ENCODE measurements at regions not wholly inside any gene's neighbourhood (a gene's known extent, or its start where the extent isn't known, plus 50 kb on each side); places are given as distances from the start of the nearest gene placed in this dataset.

DNA sequence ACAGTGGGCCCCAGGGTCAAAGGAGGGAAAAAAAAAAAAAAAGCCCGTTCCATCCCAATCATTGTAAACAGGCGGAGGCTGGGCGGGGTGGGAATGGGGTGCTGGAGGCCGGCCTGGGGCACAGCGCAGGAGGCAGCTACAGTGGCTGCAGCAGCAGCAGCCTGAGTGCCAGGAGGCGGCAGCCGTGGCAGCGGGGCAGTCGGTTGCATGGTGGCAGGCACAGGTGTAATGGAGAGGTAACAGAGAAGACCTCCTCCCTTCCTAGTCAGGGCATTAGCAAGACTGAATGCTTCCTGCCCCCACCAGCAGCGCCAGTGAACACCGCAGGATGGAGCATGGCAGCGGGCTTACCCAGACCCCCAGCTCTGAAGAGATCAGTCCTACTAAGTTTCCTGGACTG is 279.1 kb upstream of the TTC14 start:
- H3K4me1 ChIP-seq: no peaks in the 10 kb centered on the region
- no peak for DNase-seq (ENCODE audit: low spot score in 2 of 2)

DNA sequence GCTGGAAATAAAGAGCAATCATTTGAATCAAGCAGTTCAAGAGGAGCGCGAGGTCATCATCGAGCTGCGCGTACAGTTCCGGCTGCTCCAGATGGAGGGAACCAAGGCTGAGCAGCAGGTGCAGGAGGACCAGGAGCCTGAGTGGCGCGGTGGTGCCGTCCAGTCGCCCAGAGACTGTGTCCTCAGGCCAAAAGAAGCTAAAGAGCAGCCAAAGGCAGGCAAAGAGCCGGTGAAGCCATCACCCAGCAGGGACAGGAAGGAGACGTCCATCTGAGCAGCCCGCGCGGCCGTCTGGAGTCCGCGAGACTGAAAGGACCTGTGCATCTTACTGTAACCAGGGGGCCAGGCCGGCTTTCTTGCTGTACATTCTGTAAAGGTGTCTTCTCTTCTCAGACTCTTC is 277.2 kb upstream of the TTC14 start:
- H3K36me3 ChIP-seq: no peaks in the 10 kb centered on the region
- TF ChIP-seq, protein P1, sequence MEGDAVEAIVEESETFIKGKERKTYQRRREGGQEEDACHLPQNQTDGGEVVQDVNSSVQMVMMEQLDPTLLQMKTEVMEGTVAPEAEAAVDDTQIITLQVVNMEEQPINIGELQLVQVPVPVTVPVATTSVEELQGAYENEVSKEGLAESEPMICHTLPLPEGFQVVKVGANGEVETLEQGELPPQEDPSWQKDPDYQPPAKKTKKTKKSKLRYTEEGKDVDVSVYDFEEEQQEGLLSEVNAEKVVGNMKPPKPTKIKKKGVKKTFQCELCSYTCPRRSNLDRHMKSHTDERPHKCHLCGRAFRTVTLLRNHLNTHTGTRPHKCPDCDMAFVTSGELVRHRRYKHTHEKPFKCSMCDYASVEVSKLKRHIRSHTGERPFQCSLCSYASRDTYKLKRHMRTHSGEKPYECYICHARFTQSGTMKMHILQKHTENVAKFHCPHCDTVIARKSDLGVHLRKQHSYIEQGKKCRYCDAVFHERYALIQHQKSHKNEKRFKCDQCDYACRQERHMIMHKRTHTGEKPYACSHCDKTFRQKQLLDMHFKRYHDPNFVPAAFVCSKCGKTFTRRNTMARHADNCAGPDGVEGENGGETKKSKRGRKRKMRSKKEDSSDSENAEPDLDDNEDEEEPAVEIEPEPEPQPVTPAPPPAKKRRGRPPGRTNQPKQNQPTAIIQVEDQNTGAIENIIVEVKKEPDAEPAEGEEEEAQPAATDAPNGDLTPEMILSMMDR (IDR thresholded peaks at IDR 0.05): no peak
- TF ChIP-seq POLR2AphosphoS5 (IDR thresholded peaks at IDR 0.05) (no peak), POLR2A (IDR thresholded peaks at IDR 0.05) (no peak)
- intact Hi-C loops (cut with DNase I; ENCODE audit: low total_unique reads): no loop called here
- H3K4me3 ChIP-seq: no peak overlapping the region
- H3K9me3 ChIP-seq: no peaks in the 10 kb centered on the region
- no peak overlapping the region for H3K27ac ChIP-seq
- no peaks in the 10 kb centered on the region for H3K4me1 ChIP-seq
- DNase-seq (ENCODE audit: low spot score in 2 of 2): no peak
- H3K27me3 ChIP-seq: no peaks in the 10 kb centered on the region

More for the DNA sequence above, 279.1 kb upstream of the TTC14 start:
- no peak overlapping the region for H3K4me3 ChIP-seq
- intact Hi-C loops (cut with DNase I; ENCODE audit: low total_unique reads): no loop called here
- H3K9me3 ChIP-seq: no peaks in the 10 kb centered on the region
- no peaks in the 10 kb centered on the region for H3K36me3 ChIP-seq
- TF ChIP-seq POLR2AphosphoS5 (IDR thresholded peaks at IDR 0.05) (no peak), POLR2A (IDR thresholded peaks at IDR 0.05) (no peak)
- TF ChIP-seq, protein P1 (IDR thresholded peaks at IDR 0.05): no peak
- H3K27me3 ChIP-seq: no peaks in the 10 kb centered on the region
- H3K27ac ChIP-seq: no peak overlapping the region

DNA sequence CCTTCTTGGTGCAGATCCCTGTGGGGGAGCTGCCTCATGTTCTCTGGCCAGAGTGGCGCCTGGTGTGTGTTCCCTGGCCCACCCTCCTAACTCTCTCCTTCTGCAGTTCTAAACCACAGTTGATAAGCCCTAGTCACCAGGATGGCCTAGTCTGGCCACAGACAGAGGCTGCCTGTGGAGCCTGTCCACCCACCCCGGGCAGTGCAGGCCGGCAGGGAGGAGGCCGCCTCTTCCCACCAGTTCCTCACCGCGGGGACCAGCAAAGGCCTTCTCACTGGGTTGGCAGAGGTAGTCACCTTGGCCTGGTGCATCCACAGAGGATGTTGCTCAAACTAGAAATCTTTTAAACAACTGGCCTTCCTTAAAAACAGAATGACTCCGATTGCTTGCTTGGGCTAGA is 276.4 kb upstream of the TTC14 start:
- DNase-seq (ENCODE audit: low spot score in 2 of 2): no peak
- no peaks in the 10 kb centered on the region for H3K27me3 ChIP-seq
- TF ChIP-seq POLR2A (IDR thresholded peaks at IDR 0.05) (no peak), POLR2AphosphoS5 (IDR thresholded peaks at IDR 0.05) (no peak)
- TF ChIP-seq, protein P1 (IDR thresholded peaks at IDR 0.05): no peak
- intact Hi-C loops (cut with DNase I; ENCODE audit: low total_unique reads): no loop called here
- H3K27ac ChIP-seq: no peak overlapping the region
- no peaks in the 10 kb centered on the region for H3K36me3 ChIP-seq
- H3K4me3 ChIP-seq: no peak overlapping the region
- H3K4me1 ChIP-seq: no peaks in the 10 kb centered on the region
- no peaks in the 10 kb centered on the region for H3K9me3 ChIP-seq

DNA sequence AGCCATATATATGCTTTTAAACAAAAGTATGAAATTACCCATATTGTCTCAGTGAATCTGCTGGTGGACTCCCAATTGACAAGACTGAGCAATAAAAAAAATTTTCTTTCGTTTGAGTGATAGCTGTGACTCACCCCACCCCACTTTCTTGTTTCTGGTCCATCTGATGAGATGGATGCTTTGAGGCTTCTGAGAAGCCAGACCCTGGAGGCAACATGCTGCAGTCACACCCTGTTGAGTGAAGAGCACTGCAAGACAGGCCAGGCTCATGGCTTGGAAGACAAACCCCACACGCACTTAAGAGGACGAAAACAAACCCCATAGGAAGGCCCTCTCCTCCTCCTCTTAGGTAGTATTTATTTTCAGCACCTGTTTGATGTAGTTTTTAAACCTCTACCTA is 276.0 kb upstream of the TTC14 start:
- Histone ChIP-seq H3K9me3 (no peaks in the 10 kb centered on the region), H3K4me3 (no peak overlapping the region), H3K36me3 (no peaks in the 10 kb centered on the region), H3K27me3 (no peaks in the 10 kb centered on the region), H3K27ac (no peak overlapping the region), H3K4me1 (no peaks in the 10 kb centered on the region)
- DNase-seq (ENCODE audit: low spot score in 2 of 2): no peak
- intact Hi-C loops (cut with DNase I; ENCODE audit: low total_unique reads): no loop called here
- TF ChIP-seq, protein P1 (IDR thresholded peaks at IDR 0.05): no peak
- TF ChIP-seq POLR2AphosphoS5 (IDR thresholded peaks at IDR 0.05): no peak
- TF ChIP-seq POLR2A (IDR thresholded peaks at IDR 0.05): no peak

DNA sequence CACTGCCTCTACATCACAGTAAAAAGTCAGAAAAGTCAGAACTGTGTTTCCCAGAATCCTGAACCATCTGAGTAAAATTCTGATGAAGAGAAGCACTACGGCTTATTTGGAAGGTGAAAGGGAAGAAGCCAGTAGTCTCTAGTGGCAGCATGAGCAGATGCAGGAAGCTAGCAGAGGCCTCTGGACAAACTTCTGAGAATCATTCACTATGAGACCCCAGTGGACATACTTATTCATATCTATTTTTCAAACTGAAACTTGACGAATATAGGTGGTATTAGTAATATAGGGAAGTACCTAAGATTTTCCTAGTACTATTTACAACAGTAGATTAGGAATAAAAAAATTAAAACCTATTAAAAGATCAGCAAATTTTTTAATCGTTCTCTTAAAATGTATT is 272.8 kb upstream of the TTC14 start:
- intact Hi-C loops (cut with DNase I; ENCODE audit: low total_unique reads): no loop called here
- no peaks in the 10 kb centered on the region for H3K27me3 ChIP-seq
- TF ChIP-seq, protein P1 (IDR thresholded peaks at IDR 0.05): no peak
- TF ChIP-seq POLR2AphosphoS5 (IDR thresholded peaks at IDR 0.05) (no peak), POLR2A (IDR thresholded peaks at IDR 0.05) (no peak)

More for the DNA sequence above, 272.8 kb upstream of the TTC14 start:
- Histone ChIP-seq H3K4me1 (no peaks in the 10 kb centered on the region), H3K27ac (no peak overlapping the region), H3K36me3 (no peaks in the 10 kb centered on the region), H3K4me3 (no peak overlapping the region), H3K9me3 (no peaks in the 10 kb centered on the region)
- no peak for DNase-seq (ENCODE audit: low spot score in 2 of 2)
